ENCODE measurements at regions not wholly inside any gene's neighbourhood (a gene's known extent, or its start where the extent isn't known, plus 50 kb on each side); places are given as distances from the start of the nearest gene placed in this dataset.
"Not testable (repeated sequence)": the region's sequence is repeated elsewhere in the genome, so short reads cannot be mapped to it uniquely, and the experiment has no call there.

GRCh38 chr10:17538941-17539340 lies 78.2 kb downstream of the HACD1 start:
- DNase-seq (ENCODE audit: extremely low read depth, low read depth, low spot score) = no peak

GRCh38 chr10:17537281-17537680 lies 79.9 kb downstream of the HACD1 start:
- DNase-seq (ENCODE audit: extremely low read depth, low read depth, low spot score) = no peak

GRCh38 chr10:17536221-17536620 lies 81.0 kb downstream of the HACD1 start:
- DNase-seq (ENCODE audit: extremely low read depth, low read depth, low spot score) = no peak

GRCh38 chr10:17533731-17534130 lies 79.3 kb upstream of the ST8SIA6 start:
- DNase-seq (ENCODE audit: extremely low read depth, low read depth, low spot score) = no peak

- no peak for DNase-seq (ENCODE audit: extremely low read depth, low read depth, low spot score)
Measured at GRCh38 chr10:17528306-17528862, 74.0 kb upstream of the ST8SIA6 start.

- DNase-seq (ENCODE audit: extremely low read depth, low read depth, low spot score) = peak; percentile 81
Measured at GRCh38 chr10:17527514-17528146, 73.2 kb upstream of the ST8SIA6 start.

GRCh38 chr10:17526571-17526970 lies 72.2 kb upstream of the ST8SIA6 start:
- DNase-seq (ENCODE audit: extremely low read depth, low read depth, low spot score) = not testable (repeated sequence)

- DNase-seq (ENCODE audit: extremely low read depth, low read depth, low spot score) = no peak
Measured at GRCh38 chr10:17523917-17524316, 69.5 kb upstream of the ST8SIA6 start.

GRCh38 chr10:17523246-17523753 lies 68.9 kb upstream of the ST8SIA6 start:
- DNase-seq (ENCODE audit: extremely low read depth, low read depth, low spot score) = no peak

- not testable (repeated sequence) for DNase-seq (ENCODE audit: extremely low read depth, low read depth, low spot score)
Measured at GRCh38 chr10:17522269-17522668, 67.9 kb upstream of the ST8SIA6 start.

GRCh38 chr10:17519457-17519856 lies 65.1 kb upstream of the ST8SIA6 start:
- DNase-seq (ENCODE audit: extremely low read depth, low read depth, low spot score) = no peak

- no peak for DNase-seq (ENCODE audit: extremely low read depth, low read depth, low spot score)
Measured at GRCh38 chr10:17518338-17518737, 63.9 kb upstream of the ST8SIA6 start.

GRCh38 chr10:17516376-17516775 lies 62.0 kb upstream of the ST8SIA6 start:
- DNase-seq (ENCODE audit: extremely low read depth, low read depth, low spot score) = no peak

GRCh38 chr10:17512341-17513001 lies 58.1 kb upstream of the ST8SIA6 start:
- DNase-seq (ENCODE audit: extremely low read depth, low read depth, low spot score) = peak; percentile 97

- no peak for DNase-seq (ENCODE audit: extremely low read depth, low read depth, low spot score)
Measured at GRCh38 chr10:17510242-17510908, 56.0 kb upstream of the ST8SIA6 start.

- no peak for DNase-seq (ENCODE audit: extremely low read depth, low read depth, low spot score)
Measured at GRCh38 chr10:17507538-17507937, 53.1 kb upstream of the ST8SIA6 start.

GRCh38 chr10:17506856-17507471 lies 52.6 kb upstream of the ST8SIA6 start:
- DNase-seq (ENCODE audit: extremely low read depth, low read depth, low spot score) = no peak

GRCh38 chr10:17506390-17506789 lies 52.0 kb upstream of the ST8SIA6 start:
- no peak for DNase-seq (ENCODE audit: extremely low read depth, low read depth, low spot score)

- no peak for DNase-seq (ENCODE audit: extremely low read depth, low read depth, low spot score)
Measured at GRCh38 chr10:17504547-17505245, 50.3 kb upstream of the ST8SIA6 start.
